Endothelial cell of umbilical vein (primary cell): ENCODE measurements at regions not wholly inside any gene's neighbourhood (a gene's known extent, or its start where the extent isn't known, plus 50 kb on each side); places are given as distances from the start of the nearest gene placed in this dataset.
"Not testable (repeated sequence)": the region's sequence is repeated elsewhere in the genome, so short reads cannot be mapped to it uniquely, and the experiment has no call there.

ENCODE experiments used
- EZH2 ChIP-seq: IDR thresholded peaks from 2 replicates; pipeline ENCODE4 v1.6.1; 2012; ENCODE audit warnings: borderline replicate concordance, low read depth, mild to moderate bottlenecking, moderate library complexity, low read length, inconsistent platforms; ENCODE audit not compliant: severe bottlenecking
- JUN ChIP-seq: IDR thresholded peaks from 2 replicates; pipeline ENCODE4 v1.6.1; 2011; ENCODE audit warnings: borderline replicate concordance, low read depth; ENCODE audit not compliant: insufficient read length, insufficient read depth
- MAX ChIP-seq: IDR thresholded peaks from 2 replicates; pipeline ENCODE4 v1.6.1; 2011; ENCODE audit not compliant: insufficient read depth, insufficient read length
- MYC ChIP-seq: IDR thresholded peaks from one replicate; pipeline ENCODE4 v1.6.1; 2011; ENCODE audit warnings: mild to moderate bottlenecking, low read depth, low read length
- POLR2A ChIP-seq: IDR thresholded peaks from 2 replicates; pipeline ENCODE4 v1.6.1; 2012; ENCODE audit warnings: low read depth, mild to moderate bottlenecking, control low read depth, low read length
- POLR2AphosphoS5 ChIP-seq: IDR thresholded peaks from 2 replicates; pipeline ENCODE4 v1.6.1; 2012; ENCODE audit warnings: low read depth, mild to moderate bottlenecking, control low read depth, low read length, moderate library complexity; ENCODE audit not compliant: insufficient read depth
- TF ChIP-seq, protein P1 (sequence below), 2 donors: IDR thresholded peaks; 1 replicate in 1 of 2; 2 replicates in 1 of 2; pipeline ENCODE4 v1.5.1; 2011; ENCODE audit warnings: low read length in 2 of 2, mild to moderate bottlenecking in 2 of 2, moderate library complexity in 2 of 2, control low read depth in 1 of 2, inconsistent platforms in 1 of 2, low read depth in 1 of 2; ENCODE audit not compliant: insufficient read depth in 1 of 2; ENCODE audit errors: extremely low read depth in 1 of 2

- not testable (repeated sequence) for TF ChIP-seq MAX, EZH2, POLR2AphosphoS5, JUN, POLR2A, MYC
- TF ChIP-seq, protein P1, sequence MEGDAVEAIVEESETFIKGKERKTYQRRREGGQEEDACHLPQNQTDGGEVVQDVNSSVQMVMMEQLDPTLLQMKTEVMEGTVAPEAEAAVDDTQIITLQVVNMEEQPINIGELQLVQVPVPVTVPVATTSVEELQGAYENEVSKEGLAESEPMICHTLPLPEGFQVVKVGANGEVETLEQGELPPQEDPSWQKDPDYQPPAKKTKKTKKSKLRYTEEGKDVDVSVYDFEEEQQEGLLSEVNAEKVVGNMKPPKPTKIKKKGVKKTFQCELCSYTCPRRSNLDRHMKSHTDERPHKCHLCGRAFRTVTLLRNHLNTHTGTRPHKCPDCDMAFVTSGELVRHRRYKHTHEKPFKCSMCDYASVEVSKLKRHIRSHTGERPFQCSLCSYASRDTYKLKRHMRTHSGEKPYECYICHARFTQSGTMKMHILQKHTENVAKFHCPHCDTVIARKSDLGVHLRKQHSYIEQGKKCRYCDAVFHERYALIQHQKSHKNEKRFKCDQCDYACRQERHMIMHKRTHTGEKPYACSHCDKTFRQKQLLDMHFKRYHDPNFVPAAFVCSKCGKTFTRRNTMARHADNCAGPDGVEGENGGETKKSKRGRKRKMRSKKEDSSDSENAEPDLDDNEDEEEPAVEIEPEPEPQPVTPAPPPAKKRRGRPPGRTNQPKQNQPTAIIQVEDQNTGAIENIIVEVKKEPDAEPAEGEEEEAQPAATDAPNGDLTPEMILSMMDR (IDR thresholded peaks at IDR 0.05; ENCODE audit: extremely low read depth in 1 of 2, insufficient read depth in 1 of 2, low read depth in 1 of 2, low read length in 2 of 2): not testable (repeated sequence)
Measured at GRCh38 chr1:222049661-222050060, 307.8 kb upstream of the DUSP10 start.
